ENCODE measurements at regions not wholly inside any gene's neighbourhood (a gene's known extent, or its start where the extent isn't known, plus 50 kb on each side); places are given as distances from the start of the nearest gene placed in this dataset.
"Not testable (repeated sequence)": the region's sequence is repeated elsewhere in the genome, so short reads cannot be mapped to it uniquely, and the experiment has no call there.

- no peak for DNase-seq (ENCODE audit: low read depth)
Observed at GRCh38 chr5:96134886-96135285, 173.2 kb upstream of the ELL2 start.

DNA sequence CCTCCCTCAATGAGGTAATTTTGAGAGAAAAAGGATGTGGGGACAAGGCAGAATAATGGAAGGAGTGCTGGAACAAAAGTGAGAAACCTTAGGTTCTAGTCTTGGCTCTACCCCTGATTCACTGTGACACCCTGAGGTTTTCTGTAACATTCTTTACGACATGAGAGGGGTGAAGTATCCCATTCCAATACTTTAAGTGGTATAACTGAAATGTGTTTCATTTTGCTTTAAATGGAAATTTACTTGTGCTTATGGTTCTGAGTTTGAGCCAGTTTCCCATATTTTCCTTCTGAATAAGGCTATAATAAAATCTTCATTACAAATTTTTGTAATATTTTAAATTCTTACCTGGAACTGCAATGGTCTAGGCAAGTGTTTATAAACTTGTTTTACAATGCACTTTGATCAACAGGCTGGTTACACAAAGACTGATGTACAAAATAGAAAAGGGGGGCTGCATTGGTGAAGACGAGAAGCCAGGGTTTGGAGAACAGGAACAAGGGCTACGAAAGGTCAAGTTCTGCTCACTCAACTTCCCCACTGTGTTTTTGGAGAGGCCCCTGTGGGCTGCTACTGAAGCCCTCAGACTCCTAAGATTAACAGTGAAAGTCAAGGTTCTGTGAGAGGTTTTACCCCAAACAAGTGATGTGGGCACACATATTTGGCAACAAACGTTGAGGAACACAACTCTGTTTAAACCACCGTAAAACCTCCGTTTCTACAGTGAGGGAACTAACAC, 171.9 kb upstream of the ELL2 start:
- no peak for DNase-seq (ENCODE audit: low read depth)

GRCh38 chr5:96129276-96129675, 167.6 kb upstream of the ELL2 start:
- no peak for DNase-seq (ENCODE audit: low read depth)

- DNase-seq (ENCODE audit: low read depth): no peak
Observed at GRCh38 chr5:96128204-96128864, 166.7 kb upstream of the ELL2 start.

- no peak for DNase-seq (ENCODE audit: low read depth)
Observed at GRCh38 chr5:96127538-96127937, 165.9 kb upstream of the ELL2 start.

- DNase-seq (ENCODE audit: low read depth): peak; percentile 41
Observed at GRCh38 chr5:96125231-96125891, 163.7 kb upstream of the ELL2 start.

DNA sequence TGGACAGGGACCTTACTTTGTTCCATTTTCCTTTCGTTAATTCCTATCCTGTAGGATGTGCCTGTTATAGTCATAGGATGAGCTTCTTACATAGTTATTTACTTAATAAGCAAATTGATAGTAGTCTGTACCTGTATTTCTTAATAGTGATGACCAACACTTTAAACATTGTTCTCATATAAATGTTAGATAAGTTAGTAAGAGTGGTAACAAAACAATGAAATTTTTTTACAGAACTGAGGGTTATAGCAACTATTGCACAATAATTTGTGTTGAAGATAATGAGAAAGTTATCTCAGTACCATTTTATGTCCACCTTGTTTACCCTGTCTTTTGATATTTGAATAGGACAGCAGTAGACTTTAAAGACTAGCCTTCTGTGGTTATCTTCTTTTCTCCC, 162.9 kb upstream of the ELL2 start:
- DNase-seq (ENCODE audit: low read depth): no peak

GRCh38 chr5:96123418-96123817, 161.8 kb upstream of the ELL2 start:
- no peak for DNase-seq (ENCODE audit: low read depth)

- no peak for DNase-seq (ENCODE audit: low read depth)
Observed at GRCh38 chr5:96121364-96121763, 159.7 kb upstream of the ELL2 start.

- DNase-seq (ENCODE audit: low read depth): no peak
Observed at GRCh38 chr5:96120120-96120519, 158.5 kb upstream of the ELL2 start.

DNA sequence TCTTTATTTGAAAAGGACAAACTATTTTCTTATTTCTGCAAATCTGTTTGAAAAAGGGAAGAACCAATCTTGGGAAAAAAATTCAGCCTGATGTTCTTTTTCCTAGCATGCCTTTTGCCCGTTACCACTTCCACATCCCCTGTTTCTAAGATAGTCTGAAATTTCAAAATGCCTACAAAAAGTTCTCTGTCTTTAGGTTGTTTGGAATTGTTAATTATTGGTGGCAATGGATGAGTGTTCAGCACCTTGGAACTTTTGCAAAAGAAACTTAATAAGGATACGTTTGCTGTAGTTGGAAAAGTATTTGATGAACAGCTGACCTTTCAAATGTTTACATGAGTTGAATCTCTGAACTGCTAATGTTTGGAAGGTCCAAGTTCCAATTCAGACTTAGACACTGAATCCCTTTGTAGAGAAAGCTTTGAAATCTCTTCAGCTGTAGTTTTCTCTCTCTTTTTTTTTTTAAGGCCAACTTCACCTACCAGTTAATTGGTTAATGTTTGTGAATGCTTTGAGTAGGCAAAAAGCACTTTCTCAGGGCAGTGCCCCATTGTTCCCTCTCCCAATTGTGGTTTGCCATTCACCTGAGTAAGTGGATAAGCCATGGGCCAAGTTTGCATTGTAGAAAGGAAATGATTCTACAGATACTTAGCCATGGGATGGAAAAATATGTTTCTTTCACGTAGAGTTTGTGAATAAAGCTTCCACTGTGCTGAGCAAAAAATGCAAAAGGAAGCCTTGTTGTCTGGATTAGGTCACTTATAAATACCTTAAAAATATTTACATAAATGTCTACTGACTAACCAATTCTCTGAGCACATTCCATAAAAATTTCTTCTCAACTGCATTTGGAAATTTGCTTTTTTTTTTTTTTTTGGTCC, 156.4 kb upstream of the ELL2 start:
- no peak for DNase-seq (ENCODE audit: low read depth)

- DNase-seq (ENCODE audit: low read depth): no peak
Observed at GRCh38 chr5:96115147-96115807, 153.6 kb upstream of the ELL2 start.

- DNase-seq (ENCODE audit: low read depth): peak; percentile 50
Observed at GRCh38 chr5:96114736-96115135, 153.1 kb upstream of the ELL2 start.

DNA sequence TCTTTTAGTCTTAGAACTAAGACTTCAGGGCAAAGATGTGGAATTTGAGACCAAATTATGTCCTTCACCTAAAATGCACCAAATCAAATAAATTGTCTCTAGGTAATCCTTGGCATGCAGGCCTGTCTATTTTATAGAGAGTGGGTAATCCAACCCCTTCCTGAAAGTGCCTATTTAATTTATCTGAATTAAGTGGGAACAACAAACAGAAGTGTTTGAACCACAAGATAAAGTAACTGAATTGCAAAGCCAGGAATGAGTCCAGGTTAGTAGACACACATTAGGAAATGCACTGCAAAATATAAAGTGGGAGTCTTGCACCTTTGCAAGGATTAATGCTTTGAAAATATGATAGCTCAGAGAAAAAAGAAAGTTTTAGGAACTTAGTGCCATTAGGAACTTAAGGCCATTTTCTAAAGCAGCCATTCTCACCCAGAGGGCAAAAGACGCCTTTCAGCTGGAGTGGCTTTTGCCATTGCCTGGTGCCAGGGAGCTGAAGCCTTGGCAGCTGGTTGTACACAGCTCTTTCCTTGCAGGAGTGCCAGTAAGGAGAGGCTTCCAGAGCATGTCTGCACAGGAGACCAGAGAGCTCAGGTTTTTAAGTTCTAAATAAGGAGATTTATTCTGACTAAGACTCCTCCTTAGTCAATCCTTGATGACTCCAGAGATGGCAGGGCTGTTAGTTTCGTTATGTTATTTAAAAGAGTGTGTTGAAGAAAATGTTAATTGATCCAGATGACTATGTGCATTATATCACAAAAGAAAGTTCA, 151.7 kb upstream of the ELL2 start:
- no peak for DNase-seq (ENCODE audit: low read depth)

DNA sequence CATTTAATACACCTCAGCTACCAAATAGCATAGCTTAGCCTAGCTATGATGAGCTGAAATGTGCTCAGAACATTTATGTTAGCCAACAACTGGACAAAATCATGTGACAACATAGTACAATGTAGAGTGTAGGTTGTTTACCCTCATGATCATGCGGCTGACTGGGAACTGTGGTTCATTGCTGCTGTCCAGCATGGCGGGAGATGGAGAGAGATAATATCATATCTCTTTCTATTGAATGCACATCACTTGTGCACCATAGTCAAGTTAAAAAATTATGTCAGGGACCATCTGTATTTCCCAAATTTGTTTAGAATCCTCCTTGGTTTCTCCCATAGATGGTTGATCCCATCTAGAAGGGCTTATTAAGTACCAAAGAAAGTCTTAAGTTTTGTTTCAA, 151.1 kb upstream of the ELL2 start:
- no peak for DNase-seq (ENCODE audit: low read depth)

DNA sequence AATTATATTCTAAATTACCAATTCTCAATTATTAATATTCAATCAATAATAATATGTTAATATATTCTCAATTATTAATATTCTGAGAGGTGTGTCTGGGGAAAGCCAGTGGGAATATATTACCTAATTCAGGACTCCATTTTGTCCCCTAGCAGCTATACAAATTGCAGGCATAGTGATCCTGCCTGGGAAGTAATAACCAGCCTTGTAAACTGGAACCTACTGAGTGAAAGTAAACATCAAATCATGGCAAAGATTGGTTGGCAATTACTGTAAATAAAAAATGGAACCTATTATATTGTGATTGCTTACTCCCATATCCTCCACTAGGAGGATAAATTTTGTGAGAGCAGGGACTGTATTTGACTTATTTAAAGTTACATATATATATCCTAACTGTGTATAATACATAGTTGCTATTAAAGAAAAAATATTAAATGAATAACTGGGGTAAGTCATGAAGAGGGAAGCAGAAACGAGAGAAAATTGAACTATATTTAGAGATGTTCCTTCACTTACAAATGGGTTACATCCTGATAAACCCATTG, 150.5 kb upstream of the ELL2 start:
- no peak for DNase-seq (ENCODE audit: low read depth)

DNA sequence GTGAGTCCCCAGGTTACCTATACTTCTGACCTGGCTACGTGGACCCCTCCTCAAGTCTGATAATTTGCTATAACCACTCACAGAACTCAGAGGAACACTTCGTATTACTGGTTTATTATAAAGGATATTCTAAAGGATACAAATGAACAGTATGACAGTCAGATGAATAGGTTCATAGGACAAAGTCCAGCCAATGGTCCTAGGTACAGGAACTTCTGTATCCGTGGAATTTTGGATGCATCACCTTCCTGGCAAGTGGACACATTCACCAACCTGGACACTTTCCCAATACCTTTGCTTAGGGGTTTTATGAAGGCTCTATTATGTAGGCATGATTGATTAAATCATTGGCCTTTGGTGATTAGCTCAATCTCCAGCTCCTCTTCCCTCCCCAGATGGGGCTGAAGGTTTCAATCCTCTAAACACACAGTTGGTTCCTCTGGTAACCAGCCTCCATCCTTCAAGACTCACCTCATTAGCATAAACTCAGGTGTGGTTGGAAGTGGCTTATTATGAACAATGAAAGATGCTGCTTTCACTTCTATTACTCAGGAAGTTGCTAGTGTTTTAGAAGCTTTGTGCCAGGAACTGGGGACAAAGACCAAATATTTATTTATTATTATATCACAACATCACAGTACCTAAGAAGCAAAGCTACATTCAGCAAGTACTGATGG, 149.6 kb upstream of the ELL2 start:
- no peak for DNase-seq (ENCODE audit: low read depth)

- no peak for DNase-seq (ENCODE audit: low read depth)
Observed at GRCh38 chr5:96110300-96110699, 148.6 kb upstream of the ELL2 start.

GRCh38 chr5:96108629-96109028, 147.0 kb upstream of the ELL2 start:
- not testable (repeated sequence) for DNase-seq (ENCODE audit: low read depth)

DNA sequence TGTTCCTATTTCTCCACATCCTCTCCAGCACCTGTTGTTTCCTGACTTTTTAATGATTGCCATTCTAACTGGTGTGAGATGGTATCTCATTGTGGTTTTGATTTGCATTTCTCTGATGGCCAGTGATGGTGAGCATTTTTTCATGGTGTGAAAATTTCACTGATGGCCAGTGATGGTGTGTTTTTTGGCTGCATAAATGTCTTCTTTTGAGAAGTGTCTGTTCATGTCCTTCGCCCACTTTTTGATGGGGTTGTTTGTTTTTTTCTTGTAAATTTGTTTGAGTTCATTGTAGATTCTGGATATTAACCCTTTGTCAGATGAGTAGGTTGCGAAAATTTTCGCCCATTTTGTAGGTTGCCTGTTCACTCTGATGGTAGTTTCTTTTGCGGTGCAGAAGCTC, 142.2 kb upstream of the ELL2 start:
- not testable (repeated sequence) for DNase-seq (ENCODE audit: low read depth)
